ENCODE measurements at regions not wholly inside any gene's neighbourhood (a gene's known extent, or its start where the extent isn't known, plus 50 kb on each side); places are given as distances from the start of the nearest gene placed in this dataset.

- H3K4me3 ChIP-seq (ENCODE audit: low read length), result no peak overlapping the region
- intact Hi-C loops (cut with micrococcal nuclease), result no loop called here
- H3K36me3 ChIP-seq (ENCODE audit: control insufficient read depth, insufficient read depth, low read length), result no peaks in the 10 kb centered on the region
- no peaks in the 10 kb centered on the region for H3K27me3 ChIP-seq (ENCODE audit: control insufficient read depth, insufficient read depth, low read length)
- Mint-ChIP-seq H3K4me1 (no peaks in the 10 kb centered on the region), H3K36me3 (peaks cover 6% of the 10 kb centered on the region), H3K27ac (no peak overlapping the region), H3K27me3 (ENCODE audit: low read depth in 2 of 2) (no peaks in the 10 kb centered on the region), H3K9me3 (peaks cover 16 to 17% of the 10 kb centered on the region in 2 donors), H3K4me3 (no peak overlapping the region)
- H3K9me3 ChIP-seq (ENCODE audit: control insufficient read depth, insufficient read depth, low read length), result no peaks in the 10 kb centered on the region
- DNase-seq (no peak), ATAC-seq (no peak)
- TF ChIP-seq, protein P1, sequence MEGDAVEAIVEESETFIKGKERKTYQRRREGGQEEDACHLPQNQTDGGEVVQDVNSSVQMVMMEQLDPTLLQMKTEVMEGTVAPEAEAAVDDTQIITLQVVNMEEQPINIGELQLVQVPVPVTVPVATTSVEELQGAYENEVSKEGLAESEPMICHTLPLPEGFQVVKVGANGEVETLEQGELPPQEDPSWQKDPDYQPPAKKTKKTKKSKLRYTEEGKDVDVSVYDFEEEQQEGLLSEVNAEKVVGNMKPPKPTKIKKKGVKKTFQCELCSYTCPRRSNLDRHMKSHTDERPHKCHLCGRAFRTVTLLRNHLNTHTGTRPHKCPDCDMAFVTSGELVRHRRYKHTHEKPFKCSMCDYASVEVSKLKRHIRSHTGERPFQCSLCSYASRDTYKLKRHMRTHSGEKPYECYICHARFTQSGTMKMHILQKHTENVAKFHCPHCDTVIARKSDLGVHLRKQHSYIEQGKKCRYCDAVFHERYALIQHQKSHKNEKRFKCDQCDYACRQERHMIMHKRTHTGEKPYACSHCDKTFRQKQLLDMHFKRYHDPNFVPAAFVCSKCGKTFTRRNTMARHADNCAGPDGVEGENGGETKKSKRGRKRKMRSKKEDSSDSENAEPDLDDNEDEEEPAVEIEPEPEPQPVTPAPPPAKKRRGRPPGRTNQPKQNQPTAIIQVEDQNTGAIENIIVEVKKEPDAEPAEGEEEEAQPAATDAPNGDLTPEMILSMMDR (IDR thresholded peaks at IDR 0.05), result no peak
- 78% methylated on average over 5 of the region's 5 CpGs for WGBS (ENCODE audit: insufficient coverage)
- no peak overlapping the region for H3K27ac ChIP-seq (ENCODE audit: low read length)
- H3K4me1 ChIP-seq (ENCODE audit: control insufficient read depth, insufficient read depth, low read length), result no peaks in the 10 kb centered on the region
Observed at GRCh38 chr5:104576677-104577076, 1014.1 kb upstream of the NUDT12 start.

DNA sequence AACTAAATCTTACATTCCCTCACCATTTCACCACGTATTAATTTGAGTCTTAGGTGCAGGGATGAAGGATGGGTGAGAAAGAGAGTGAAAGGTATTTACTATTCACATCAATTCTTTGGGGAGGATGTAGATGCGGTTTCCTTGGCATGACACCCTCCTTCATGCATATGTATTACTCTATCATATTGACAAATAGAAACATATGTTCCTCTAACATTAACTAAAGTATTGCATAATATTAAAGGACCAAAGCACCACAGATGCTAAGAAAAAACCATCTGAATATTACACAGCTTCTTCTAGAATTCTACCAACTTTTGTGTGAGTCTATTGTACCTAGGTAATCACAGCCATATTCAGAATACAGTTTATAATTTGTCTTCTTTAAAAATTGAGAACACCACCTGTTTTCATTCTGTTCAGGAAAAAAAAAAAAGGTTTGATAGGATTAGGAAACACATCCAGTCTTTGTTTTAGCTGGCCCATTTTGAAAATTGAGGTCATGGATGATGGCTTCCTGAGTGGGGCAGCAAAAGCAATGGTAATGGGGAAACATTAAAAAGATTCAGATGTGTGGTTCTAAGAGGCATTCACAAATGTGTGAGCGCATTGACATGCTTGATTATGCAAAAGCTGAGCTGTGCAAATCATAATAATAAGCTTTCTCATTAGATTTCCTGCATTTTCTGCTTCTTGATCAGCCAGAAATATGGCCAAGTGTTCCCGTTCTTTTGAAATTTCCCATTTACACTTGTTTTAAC, 1011.5 kb upstream of the NUDT12 start:
- Mint-ChIP-seq H3K4me3 (no peak overlapping the region), H3K36me3 (peaks cover 6% of the 10 kb centered on the region), H3K9me3 (peaks cover 19 to 23% of the 10 kb centered on the region in 2 donors), H3K4me1 (no peaks in the 10 kb centered on the region), H3K27me3 (ENCODE audit: low read depth in 2 of 2) (no peaks in the 10 kb centered on the region), H3K27ac (no peak overlapping the region)
- Histone ChIP-seq H3K36me3 (ENCODE audit: control insufficient read depth, insufficient read depth, low read length) (no peaks in the 10 kb centered on the region), H3K4me3 (ENCODE audit: low read length) (no peak overlapping the region), H3K27me3 (ENCODE audit: control insufficient read depth, insufficient read depth, low read length) (no peaks in the 10 kb centered on the region), H3K4me1 (ENCODE audit: control insufficient read depth, insufficient read depth, low read length) (no peaks in the 10 kb centered on the region), H3K27ac (ENCODE audit: low read length) (no peak overlapping the region), H3K9me3 (ENCODE audit: control insufficient read depth, insufficient read depth, low read length) (no peaks in the 10 kb centered on the region)
- 70% methylated on average over 1 of the region's 4 CpGs for WGBS (ENCODE audit: insufficient coverage)
- TF ChIP-seq, protein P1 (IDR thresholded peaks at IDR 0.05), result no peak
- DNase-seq (no peak), ATAC-seq (no peak)
- intact Hi-C loops (cut with micrococcal nuclease), result no loop called here

DNA sequence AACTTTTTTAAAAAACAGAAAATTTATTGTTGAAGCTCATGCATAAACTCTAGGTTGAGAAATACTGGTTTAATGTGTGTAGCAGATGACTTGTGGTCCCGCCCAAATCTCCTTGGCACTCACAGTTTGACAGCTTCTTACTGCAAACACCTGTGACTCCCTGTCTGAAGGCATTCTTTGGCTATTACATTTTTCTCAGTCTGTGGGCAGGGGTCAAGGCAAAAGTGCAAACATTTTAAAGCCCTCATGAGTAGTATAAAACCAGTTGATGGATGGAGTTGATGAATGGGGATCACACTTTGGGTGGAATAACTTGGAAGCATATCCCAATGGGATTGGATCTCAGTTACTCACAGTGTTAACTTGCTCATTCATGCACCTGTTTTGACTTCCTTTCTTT, 1007.0 kb upstream of the NUDT12 start:
- WGBS (ENCODE audit: insufficient coverage), result 100% methylated on average over 1 of the region's 1 CpG
- Histone ChIP-seq H3K9me3 (ENCODE audit: control insufficient read depth, insufficient read depth, low read length) (no peaks in the 10 kb centered on the region), H3K4me3 (ENCODE audit: low read length) (no peak overlapping the region), H3K4me1 (ENCODE audit: control insufficient read depth, insufficient read depth, low read length) (no peaks in the 10 kb centered on the region), H3K27ac (ENCODE audit: low read length) (no peak overlapping the region), H3K36me3 (ENCODE audit: control insufficient read depth, insufficient read depth, low read length) (no peaks in the 10 kb centered on the region), H3K27me3 (ENCODE audit: control insufficient read depth, insufficient read depth, low read length) (no peaks in the 10 kb centered on the region)
- DNase-seq, result no peak
- Mint-ChIP-seq H3K27ac (no peak overlapping the region), H3K4me3 (no peak overlapping the region), H3K27me3 (ENCODE audit: low read depth in 2 of 2) (no peaks in the 10 kb centered on the region), H3K4me1 (no peaks in the 10 kb centered on the region), H3K9me3 (peaks cover 14 to 21% of the 10 kb centered on the region in 2 donors), H3K36me3 (peaks cover under 1% of the 10 kb centered on the region)
- TF ChIP-seq, protein P1 (IDR thresholded peaks at IDR 0.05), result no peak
- intact Hi-C loops (cut with micrococcal nuclease), result no loop called here
- no peak for ATAC-seq

DNA sequence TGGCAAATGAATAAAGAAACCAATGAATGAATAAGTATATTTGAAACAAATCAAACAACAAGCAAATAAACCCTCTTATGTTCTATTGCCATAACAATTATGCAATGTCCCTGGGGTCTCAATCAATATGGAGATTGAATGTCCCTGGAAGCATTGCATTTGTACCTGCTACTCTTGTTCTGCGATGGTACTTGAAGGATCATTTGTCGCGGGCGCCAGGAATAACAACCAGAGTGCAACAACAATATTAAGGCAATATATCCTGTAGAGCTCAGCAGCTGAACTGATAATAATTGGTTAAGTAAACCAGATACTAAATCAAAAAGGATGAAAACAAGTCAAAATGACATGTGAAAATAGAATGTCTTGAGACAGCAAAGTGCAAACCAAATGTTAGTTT, 1001.9 kb upstream of the NUDT12 start:
- H3K4me1 Mint-ChIP-seq, result no peaks in the 10 kb centered on the region
- no peak for ATAC-seq
- H3K4me3 Mint-ChIP-seq, result no peak overlapping the region
- Histone ChIP-seq H3K4me3 (ENCODE audit: low read length) (no peak overlapping the region), H3K27ac (ENCODE audit: low read length) (no peak overlapping the region), H3K4me1 (ENCODE audit: control insufficient read depth, insufficient read depth, low read length) (no peaks in the 10 kb centered on the region), H3K27me3 (ENCODE audit: control insufficient read depth, insufficient read depth, low read length) (no peaks in the 10 kb centered on the region), H3K36me3 (ENCODE audit: control insufficient read depth, insufficient read depth, low read length) (no peaks in the 10 kb centered on the region), H3K9me3 (ENCODE audit: control insufficient read depth, insufficient read depth, low read length) (no peaks in the 10 kb centered on the region)
- no peak for DNase-seq
- intact Hi-C loops (cut with micrococcal nuclease), result no loop called here
- H3K9me3 Mint-ChIP-seq, result peaks cover 14 to 29% of the 10 kb centered on the region in 2 donors
- TF ChIP-seq, protein P1 (IDR thresholded peaks at IDR 0.05), result no peak
- H3K27ac Mint-ChIP-seq, result no peak overlapping the region
- peaks cover 20% of the 10 kb centered on the region for H3K36me3 Mint-ChIP-seq
- H3K27me3 Mint-ChIP-seq (ENCODE audit: low read depth in 2 of 2), result no peaks in the 10 kb centered on the region
- 97% methylated on average over 4 of the region's 4 CpGs for WGBS (ENCODE audit: insufficient coverage)

All from natural killer cell (primary cell).